ENCODE measurements at regions not wholly inside any gene's neighbourhood (a gene's known extent, or its start where the extent isn't known, plus 50 kb on each side); places are given as distances from the start of the nearest gene placed in this dataset.
"Not testable (repeated sequence)": the region's sequence is repeated elsewhere in the genome, so short reads cannot be mapped to it uniquely, and the experiment has no call there.

DNA sequence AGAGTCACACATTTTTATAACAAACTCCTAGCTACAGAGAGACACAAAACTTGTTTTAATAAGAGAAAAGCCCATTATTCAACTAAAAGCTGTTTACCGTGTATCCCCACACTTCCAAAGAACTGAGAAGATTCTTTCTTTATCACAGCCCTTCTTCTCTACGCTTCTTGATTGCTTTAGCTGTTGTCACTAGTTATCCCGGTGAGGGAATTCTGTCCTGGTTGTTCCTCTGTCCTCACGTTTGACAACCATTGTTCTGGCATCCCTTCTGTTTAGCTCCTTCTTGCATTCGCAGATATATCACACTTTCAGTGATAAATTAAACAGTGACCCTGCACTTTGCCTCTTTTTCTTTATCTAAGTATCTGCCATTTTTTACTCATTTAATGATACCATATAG is 1035.1 kb upstream of the PCDH20 start:
- no peak overlapping the region for H3K27ac Mint-ChIP-seq
- no peaks in the 10 kb centered on the region for H3K27me3 Mint-ChIP-seq (ENCODE audit: insufficient read depth)
- H3K36me3 Mint-ChIP-seq (ENCODE audit: low read depth), result no peaks in the 10 kb centered on the region; the same call in 1 of the 2 replicates
- no peaks in the 10 kb centered on the region for H3K4me1 Mint-ChIP-seq (ENCODE audit: low read depth)
- no peak overlapping the region for H3K4me3 Mint-ChIP-seq
- DNase-seq, result no peak
- TF ChIP-seq, protein P1, sequence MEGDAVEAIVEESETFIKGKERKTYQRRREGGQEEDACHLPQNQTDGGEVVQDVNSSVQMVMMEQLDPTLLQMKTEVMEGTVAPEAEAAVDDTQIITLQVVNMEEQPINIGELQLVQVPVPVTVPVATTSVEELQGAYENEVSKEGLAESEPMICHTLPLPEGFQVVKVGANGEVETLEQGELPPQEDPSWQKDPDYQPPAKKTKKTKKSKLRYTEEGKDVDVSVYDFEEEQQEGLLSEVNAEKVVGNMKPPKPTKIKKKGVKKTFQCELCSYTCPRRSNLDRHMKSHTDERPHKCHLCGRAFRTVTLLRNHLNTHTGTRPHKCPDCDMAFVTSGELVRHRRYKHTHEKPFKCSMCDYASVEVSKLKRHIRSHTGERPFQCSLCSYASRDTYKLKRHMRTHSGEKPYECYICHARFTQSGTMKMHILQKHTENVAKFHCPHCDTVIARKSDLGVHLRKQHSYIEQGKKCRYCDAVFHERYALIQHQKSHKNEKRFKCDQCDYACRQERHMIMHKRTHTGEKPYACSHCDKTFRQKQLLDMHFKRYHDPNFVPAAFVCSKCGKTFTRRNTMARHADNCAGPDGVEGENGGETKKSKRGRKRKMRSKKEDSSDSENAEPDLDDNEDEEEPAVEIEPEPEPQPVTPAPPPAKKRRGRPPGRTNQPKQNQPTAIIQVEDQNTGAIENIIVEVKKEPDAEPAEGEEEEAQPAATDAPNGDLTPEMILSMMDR (IDR thresholded peaks at IDR 0.05), result no peak
- peaks cover 29% of the 10 kb centered on the region for H3K9me3 Mint-ChIP-seq

DNA sequence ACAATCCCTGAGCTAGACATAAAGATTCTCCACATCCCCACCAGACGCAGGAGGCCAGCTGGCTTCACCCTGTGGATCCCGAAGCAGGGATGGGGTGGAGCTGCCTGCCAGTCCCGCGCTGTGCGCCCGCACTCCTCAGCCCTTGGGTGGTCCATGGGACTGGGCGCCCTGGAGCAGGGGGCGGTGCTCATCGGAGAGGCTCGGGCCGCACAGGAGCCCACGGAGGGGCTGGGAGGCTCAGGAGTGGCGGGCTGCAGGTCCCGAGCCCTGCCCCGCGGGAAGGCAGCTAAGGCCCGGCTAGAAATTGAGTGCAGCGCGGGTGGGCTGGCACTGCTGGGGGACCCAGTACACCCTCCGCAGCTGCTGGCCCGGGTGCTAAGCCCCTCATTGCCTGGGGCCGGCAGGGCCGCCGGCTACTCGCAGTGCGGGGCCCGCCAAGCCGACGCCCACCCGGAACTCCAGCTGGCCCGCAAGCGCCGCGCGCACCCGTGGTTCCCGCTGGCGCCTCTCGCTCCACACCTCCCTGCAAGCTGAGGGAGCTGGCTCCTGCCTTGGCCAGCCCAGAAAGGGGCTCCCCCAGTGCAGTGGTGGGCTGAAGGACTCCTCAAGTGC is 1032.2 kb upstream of the PCDH20 start:
- peaks cover 31% of the 10 kb centered on the region for H3K9me3 Mint-ChIP-seq
- H3K27me3 Mint-ChIP-seq (ENCODE audit: insufficient read depth); H3K4me1 Mint-ChIP-seq (ENCODE audit: low read depth); H3K27ac Mint-ChIP-seq; H3K4me3 Mint-ChIP-seq; DNase-seq; H3K36me3 Mint-ChIP-seq (ENCODE audit: low read depth): not testable (repeated sequence)

DNA sequence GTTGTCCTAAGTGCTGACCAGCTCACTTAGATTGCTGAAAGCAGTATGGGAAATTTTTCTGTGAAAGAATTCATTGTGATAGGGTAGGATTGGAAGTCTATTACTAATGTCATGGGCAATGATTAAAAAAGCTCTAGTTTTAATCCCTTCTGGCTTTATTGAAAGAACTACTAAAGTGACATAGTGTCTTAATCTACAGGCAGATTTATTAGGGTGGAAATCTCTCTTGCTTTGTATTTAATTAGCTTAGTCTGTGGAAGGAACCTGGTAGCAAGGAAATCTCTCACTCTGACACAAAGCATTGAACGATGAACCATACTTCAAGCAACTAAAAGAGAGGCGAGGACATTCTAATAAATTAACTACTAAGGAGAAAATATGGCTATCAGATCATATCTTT is 1029.2 kb upstream of the PCDH20 start:
- Mint-ChIP-seq H3K27me3 (ENCODE audit: insufficient read depth) (no peaks in the 10 kb centered on the region), H3K36me3 (ENCODE audit: low read depth) (no peaks in the 10 kb centered on the region; the same call in 1 of the 2 replicates), H3K4me3 (no peak overlapping the region), H3K4me1 (ENCODE audit: low read depth) (no peaks in the 10 kb centered on the region), H3K9me3 (peaks cover 34% of the 10 kb centered on the region), H3K27ac (no peak overlapping the region)
- TF ChIP-seq, protein P1 (IDR thresholded peaks at IDR 0.05), result no peak
- DNase-seq, result no peak

DNA sequence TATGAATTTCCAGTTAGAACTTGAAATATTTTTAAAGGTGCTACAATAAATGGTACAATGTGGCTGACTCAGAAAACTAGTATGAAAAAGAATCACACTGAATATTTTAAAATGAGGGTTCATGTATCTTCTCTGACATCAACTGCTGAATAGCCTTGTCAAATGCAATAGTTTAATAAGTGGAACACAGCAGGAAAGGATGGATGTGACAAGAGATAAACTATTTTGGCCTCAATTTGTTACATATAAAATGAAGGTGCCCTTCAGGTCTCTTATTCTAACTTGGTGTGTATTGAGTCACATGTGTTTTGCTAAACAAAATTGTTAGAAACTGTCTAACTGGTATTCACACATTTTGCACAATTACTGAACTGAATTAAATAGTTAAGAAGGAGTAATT is 1018.4 kb upstream of the PCDH20 start:
- no peak overlapping the region for H3K4me3 Mint-ChIP-seq
- no peak overlapping the region for H3K27ac Mint-ChIP-seq
- H3K9me3 Mint-ChIP-seq, result peaks cover 23% of the 10 kb centered on the region
- H3K27me3 Mint-ChIP-seq (ENCODE audit: insufficient read depth), result no peaks in the 10 kb centered on the region; the same call in 1 of the 2 replicates
- no peak for DNase-seq
- TF ChIP-seq, protein P1 (IDR thresholded peaks at IDR 0.05), result no peak
- H3K4me1 Mint-ChIP-seq (ENCODE audit: low read depth), result no peaks in the 10 kb centered on the region
- no peaks in the 10 kb centered on the region for H3K36me3 Mint-ChIP-seq (ENCODE audit: low read depth)

DNA sequence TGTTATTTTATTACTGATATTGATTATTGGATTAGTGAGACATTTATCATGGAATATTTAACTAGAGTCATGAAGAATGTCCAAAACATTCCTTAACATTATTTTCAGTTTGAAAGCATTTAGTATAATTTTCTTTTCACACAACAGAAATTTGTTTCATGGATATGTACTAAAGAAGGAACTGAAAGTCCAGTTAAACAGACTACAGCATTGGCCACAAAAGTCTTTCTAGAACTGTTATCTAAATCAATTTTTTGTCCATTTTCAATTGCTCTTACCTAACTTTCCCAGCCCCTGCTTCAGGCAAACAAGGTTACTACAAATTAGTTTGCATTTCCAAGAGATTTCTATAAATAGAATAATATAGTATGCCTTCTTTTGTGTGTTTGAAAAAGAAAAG is 1018.0 kb upstream of the PCDH20 start:
- DNase-seq, result no peak
- H3K36me3 Mint-ChIP-seq (ENCODE audit: low read depth), result no peaks in the 10 kb centered on the region
- TF ChIP-seq, protein P1 (IDR thresholded peaks at IDR 0.05), result no peak
- H3K27me3 Mint-ChIP-seq (ENCODE audit: insufficient read depth), result no peaks in the 10 kb centered on the region
- no peak overlapping the region for H3K27ac Mint-ChIP-seq
- peaks cover 20% of the 10 kb centered on the region for H3K9me3 Mint-ChIP-seq
- no peak overlapping the region for H3K4me3 Mint-ChIP-seq
- H3K4me1 Mint-ChIP-seq (ENCODE audit: low read depth), result no peaks in the 10 kb centered on the region

DNA sequence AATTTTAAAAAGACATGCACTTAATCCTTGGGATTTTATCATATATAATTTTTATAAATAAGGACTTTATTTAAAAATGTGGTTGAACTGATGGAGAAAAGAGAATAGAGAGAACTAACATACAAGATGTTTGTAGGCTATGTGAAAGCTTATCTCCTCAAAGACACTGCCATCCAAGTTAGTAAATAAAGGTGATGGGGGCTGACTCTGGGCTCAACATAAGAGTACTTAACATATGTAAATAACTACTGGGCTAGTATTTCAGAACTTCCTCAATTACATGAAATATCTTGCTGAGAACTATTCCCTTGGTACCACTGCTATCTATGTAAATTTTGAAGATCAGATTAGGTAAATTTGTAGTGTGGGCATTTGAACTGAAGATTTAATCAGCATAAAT is 1017.3 kb upstream of the PCDH20 start:
- no peaks in the 10 kb centered on the region for H3K36me3 Mint-ChIP-seq (ENCODE audit: low read depth)
- no peak overlapping the region for H3K4me3 Mint-ChIP-seq
- no peak for DNase-seq
- H3K27me3 Mint-ChIP-seq (ENCODE audit: insufficient read depth), result no peaks in the 10 kb centered on the region
- no peaks in the 10 kb centered on the region for H3K4me1 Mint-ChIP-seq (ENCODE audit: low read depth)
- H3K9me3 Mint-ChIP-seq, result peaks cover 20% of the 10 kb centered on the region
- H3K27ac Mint-ChIP-seq, result no peak overlapping the region
- TF ChIP-seq, protein P1 (IDR thresholded peaks at IDR 0.05), result no peak
